ENCODE measurements at regions not wholly inside any gene's neighbourhood (a gene's known extent, or its start where the extent isn't known, plus 50 kb on each side); places are given as distances from the start of the nearest gene placed in this dataset.

GRCh38 chr15:39247574-39247973 is 333.3 kb upstream of the THBS1 start:
- Mint-ChIP-seq H3K4me3 (no peak overlapping the region), H3K27me3 (peaks cover 5% of the 10 kb centered on the region), H3K9me3 (no peaks in the 10 kb centered on the region), H3K4me1 (ENCODE audit: unreplicated experiment) (peaks cover 17% of the 10 kb centered on the region), H3K36me3 (no peaks in the 10 kb centered on the region), H3K27ac (no peak overlapping the region)
- no peak for TF ChIP-seq CTCF (conservative IDR thresholded peaks at IDR 0.05)
- no peak for DNase-seq (ENCODE audit: extremely low spot score, unreplicated experiment)

GRCh38 chr15:39248204-39248603 is 332.7 kb upstream of the THBS1 start:
- no peak overlapping the region for H3K27ac Mint-ChIP-seq
- H3K36me3 Mint-ChIP-seq, result no peaks in the 10 kb centered on the region
- no peak for DNase-seq (ENCODE audit: extremely low spot score, unreplicated experiment)
- no peak overlapping the region for H3K4me3 Mint-ChIP-seq
- TF ChIP-seq CTCF (conservative IDR thresholded peaks at IDR 0.05), result no peak
- peaks cover 17% of the 10 kb centered on the region for H3K4me1 Mint-ChIP-seq (ENCODE audit: unreplicated experiment)
- no peaks in the 10 kb centered on the region for H3K9me3 Mint-ChIP-seq
- peaks cover 5% of the 10 kb centered on the region for H3K27me3 Mint-ChIP-seq

GRCh38 chr15:39250001-39250400 is 330.9 kb upstream of the THBS1 start:
- no peak for TF ChIP-seq CTCF (conservative IDR thresholded peaks at IDR 0.05)
- Mint-ChIP-seq H3K4me1 (ENCODE audit: unreplicated experiment) (peaks cover 17% of the 10 kb centered on the region), H3K36me3 (no peaks in the 10 kb centered on the region), H3K4me3 (no peak overlapping the region), H3K27me3 (peaks cover 5% of the 10 kb centered on the region), H3K9me3 (no peaks in the 10 kb centered on the region), H3K27ac (no peak overlapping the region)
- no peak for DNase-seq (ENCODE audit: extremely low spot score, unreplicated experiment)

GRCh38 chr15:39250460-39251186 is 330.3 kb upstream of the THBS1 start:
- Mint-ChIP-seq H3K9me3 (no peaks in the 10 kb centered on the region), H3K4me3 (no peak overlapping the region), H3K27me3 (peaks cover 5% of the 10 kb centered on the region), H3K4me1 (ENCODE audit: unreplicated experiment) (peaks cover 17% of the 10 kb centered on the region), H3K36me3 (no peaks in the 10 kb centered on the region), H3K27ac (no peak overlapping the region)
- no peak for TF ChIP-seq CTCF (conservative IDR thresholded peaks at IDR 0.05)
- DNase-seq (ENCODE audit: extremely low spot score, unreplicated experiment), result no peak

GRCh38 chr15:39251413-39252133 is 329.3 kb upstream of the THBS1 start:
- no peak for TF ChIP-seq CTCF (conservative IDR thresholded peaks at IDR 0.05)
- no peak for DNase-seq (ENCODE audit: extremely low spot score, unreplicated experiment)
- H3K36me3 Mint-ChIP-seq, result no peaks in the 10 kb centered on the region
- peaks cover 5% of the 10 kb centered on the region for H3K27me3 Mint-ChIP-seq
- H3K27ac Mint-ChIP-seq, result no peak overlapping the region
- H3K4me3 Mint-ChIP-seq, result no peak overlapping the region
- H3K4me1 Mint-ChIP-seq (ENCODE audit: unreplicated experiment), result peaks cover 17% of the 10 kb centered on the region
- H3K9me3 Mint-ChIP-seq, result no peaks in the 10 kb centered on the region
